Heart left ventricle (tissue), 16 donors: ENCODE measurements at regions not wholly inside any gene's neighbourhood (a gene's known extent, or its start where the extent isn't known, plus 50 kb on each side); places are given as distances from the start of the nearest gene placed in this dataset.

Experiments used
- ATAC-seq, 4 donors: fragments of 200-7000 bp; cut with Tn5 transposase; one replicate each; pipeline ENCODE4 v1.9.1; 2020 to 2022; ENCODE audit warnings: moderate library complexity in 4 of 4, mild to moderate bottlenecking in 3 of 4, moderate number of reproducible peaks in 1 of 4
- DNase-seq, 5 donors: peaks; one replicate each; pipeline ENCODE4 v3.0.0-alpha.2; 2020
- H3K27ac ChIP-seq, 12 donors: fragments of 200-600 bp; sonication (generic) in 4 of 12; one replicate each; pipeline versions ENCODE4 v1.5.0 to v1.8.0; 2016 to 2022; ENCODE audit warnings: mild to moderate bottlenecking in 2 of 12
- H3K27me3 ChIP-seq, 9 donors: fragments of 200-600 bp; sonication (generic) in 2 of 9; one replicate each; pipeline versions ENCODE4 v1.5.1 to v1.8.0; 2016 to 2022; ENCODE audit warnings: mild to moderate bottlenecking in 3 of 9
- H3K36me3 ChIP-seq, 9 donors: fragments of 200-600 bp; sonication (generic) in 2 of 9; one replicate each; pipeline versions ENCODE4 v1.5.0 to v1.8.0; 2018 to 2022; ENCODE audit warnings: mild to moderate bottlenecking in 2 of 9
- H3K4me1 ChIP-seq, 12 donors: fragments of 200-600 bp; sonication (generic) in 4 of 12; one replicate each; pipeline versions ENCODE4 v1.5.0 to v1.8.0; 2016 to 2022; ENCODE audit warnings: mild to moderate bottlenecking in 3 of 12
- H3K4me3 ChIP-seq, 12 donors: fragments of 200-600 bp; sonication (generic) in 4 of 12; one replicate each; pipeline versions ENCODE4 v1.5.0 to v1.8.0; 2017 to 2022; ENCODE audit warnings: mild to moderate bottlenecking in 9 of 12, moderate library complexity in 4 of 12
- H3K9me3 ChIP-seq, 12 donors: fragments of 200-600 bp; sonication (generic) in 4 of 12; one replicate each; pipeline versions ENCODE4 v1.5.0 to v1.8.0; 2016 to 2022; ENCODE audit warnings: mild to moderate bottlenecking in 1 of 12
- POLR2A ChIP-seq, 2 donors: fragments of 450-650 bp; IDR thresholded peaks; one replicate each; pipeline ENCODE4 v1.6.1; 2017; ENCODE audit warnings: antibody characterized with exemption in 2 of 2, mild to moderate bottlenecking in 2 of 2, moderate library complexity in 2 of 2
- whole genome bisulfite sequencing, 4 donors: extraction: QIAGEN DNeasy Blood & Tissue Kit in 2 of 4; methylation state at CpG; one replicate each; pipeline versions ENCODE4 v1.1.5 to v1.1.7; 2013 to 2018; 5-methylcytosine and 5-hydroxymethylcytosine counted together
- intact Hi-C, 10 donors: fragments of 100-400 bp; cut with DNase I; formaldehyde crosslinking; loops; one replicate each; pipeline versions ENCODE4 v1.11.1 to v1.14.2; 2022
- TF ChIP-seq, protein P1 (sequence below), 12 donors: fragments of 200-600 bp; sonication (generic) in 4 of 12; IDR thresholded peaks; one replicate each; pipeline versions ENCODE4 v1.5.0 to v1.8.0; 2018 to 2022; ENCODE audit warnings: antibody characterized with exemption in 12 of 12, mild to moderate bottlenecking in 5 of 12
- donor health status: ischemic (EF 13 %, LVEDD 7.1; RV severe dilation, severe dysfunction).
- donor health status: healthy with polysubstance abuse.
- donor health status: DM: no; HTN: yes; CAD: no.
- donor health status: DM: no; HTN: no; CAD: no.
- donor health status: ischemic (EF 25% LVEDD 6.9; RV normal size, moderate dysfunction).
- donor health status: ischemic (EF 25% LVEDD 5.7; RV mildly dilated, moderate dysfunction).
- donor health status: healthy.
- donor health status: DM: yes; HTN: yes; CAD: no.
- donor health status: ischemic (EF 35%, LVEDD 5.7; RV mildly dilated, moderate dysfunction).
- donor health status: nonischemic (EF 11% LVEDD 7.7; RV severe dilation, severe dysfunction).
- donor health status: DM: yes; HTN: yes; CAD: no.
- donor health status: PGD.
- donor health status: ischemic (EF 29% LVEDD 5.4; RV normal size, mild dysfunction).
- donor health status: nonischemic (EF 23%, LVEDD 6.1; RV moderate dilation, normal function).

DNA sequence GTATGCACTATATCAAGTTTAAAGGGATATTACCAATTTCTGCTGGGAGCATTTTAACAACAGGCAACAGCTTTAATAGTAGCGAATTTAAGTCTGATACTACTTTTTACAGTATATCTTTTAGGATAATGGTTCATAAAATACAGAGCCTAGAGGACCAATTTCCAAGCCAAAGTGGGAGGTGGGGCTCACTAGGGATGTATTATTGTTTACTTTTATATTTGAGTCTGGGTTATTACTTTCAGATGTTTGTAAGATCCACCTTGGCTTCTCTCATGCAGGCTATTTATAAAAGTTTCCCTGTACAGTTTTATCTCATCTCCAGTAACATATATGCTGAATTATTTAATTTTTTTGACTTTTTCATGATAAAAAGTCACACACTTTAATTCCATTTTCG, 242.0 kb downstream of the CMPK2 start:
- intact Hi-C loops: no loop called here
- WGBS, 4 donors: 79 to 88% (median 85%) methylated on average over 2 of the region's 2 CpGs
- ATAC-seq (no peak), DNase-seq (no peak)
- Histone ChIP-seq H3K27me3 (no peaks in the 10 kb centered on the region), H3K9me3 (no peaks in the 10 kb centered on the region), H3K36me3 (no peaks in the 10 kb centered on the region), H3K4me3 (no peak overlapping the region), H3K27ac (no peak overlapping the region), H3K4me1 (no peaks in the 10 kb centered on the region)
- TF ChIP-seq, protein P1, sequence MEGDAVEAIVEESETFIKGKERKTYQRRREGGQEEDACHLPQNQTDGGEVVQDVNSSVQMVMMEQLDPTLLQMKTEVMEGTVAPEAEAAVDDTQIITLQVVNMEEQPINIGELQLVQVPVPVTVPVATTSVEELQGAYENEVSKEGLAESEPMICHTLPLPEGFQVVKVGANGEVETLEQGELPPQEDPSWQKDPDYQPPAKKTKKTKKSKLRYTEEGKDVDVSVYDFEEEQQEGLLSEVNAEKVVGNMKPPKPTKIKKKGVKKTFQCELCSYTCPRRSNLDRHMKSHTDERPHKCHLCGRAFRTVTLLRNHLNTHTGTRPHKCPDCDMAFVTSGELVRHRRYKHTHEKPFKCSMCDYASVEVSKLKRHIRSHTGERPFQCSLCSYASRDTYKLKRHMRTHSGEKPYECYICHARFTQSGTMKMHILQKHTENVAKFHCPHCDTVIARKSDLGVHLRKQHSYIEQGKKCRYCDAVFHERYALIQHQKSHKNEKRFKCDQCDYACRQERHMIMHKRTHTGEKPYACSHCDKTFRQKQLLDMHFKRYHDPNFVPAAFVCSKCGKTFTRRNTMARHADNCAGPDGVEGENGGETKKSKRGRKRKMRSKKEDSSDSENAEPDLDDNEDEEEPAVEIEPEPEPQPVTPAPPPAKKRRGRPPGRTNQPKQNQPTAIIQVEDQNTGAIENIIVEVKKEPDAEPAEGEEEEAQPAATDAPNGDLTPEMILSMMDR (IDR thresholded peaks at IDR 0.05): no peak
- TF ChIP-seq POLR2A (IDR thresholded peaks at IDR 0.05): no peak

DNA sequence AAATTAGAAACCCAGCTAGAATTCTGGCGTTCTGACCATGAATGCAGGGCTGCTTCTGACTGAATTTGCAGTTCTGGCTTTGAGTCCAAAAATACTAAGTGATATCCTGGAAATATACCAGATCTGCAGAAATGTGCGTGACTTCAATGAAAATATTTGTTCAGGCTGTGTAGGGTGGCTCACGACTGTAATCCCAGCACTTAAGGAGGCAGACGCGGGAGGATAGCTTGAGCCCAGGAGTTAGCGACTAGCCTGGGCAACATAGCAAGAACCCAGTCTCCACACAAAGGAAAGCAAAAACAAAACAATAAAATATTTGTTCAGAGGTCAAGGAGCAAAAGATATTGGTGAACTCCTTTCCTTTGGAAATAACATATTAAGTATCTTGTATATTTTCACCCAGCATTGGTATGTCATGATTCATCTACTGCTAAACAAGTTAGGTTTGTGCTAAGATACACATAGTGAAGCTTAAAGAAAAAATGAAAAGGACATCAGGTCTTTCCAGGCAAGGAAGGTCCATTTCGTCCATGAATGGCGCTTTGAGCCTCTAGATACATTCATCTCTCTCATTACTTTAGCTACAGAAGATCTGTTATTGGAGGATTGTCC, 239.2 kb downstream of the CMPK2 start:
- H3K9me3 ChIP-seq: no peaks in the 10 kb centered on the region
- ATAC-seq: no peak
- H3K27me3 ChIP-seq: no peaks in the 10 kb centered on the region
- intact Hi-C loops: no loop called here
- H3K4me3 ChIP-seq: no peak overlapping the region
- no peaks in the 10 kb centered on the region for H3K4me1 ChIP-seq
- no peaks in the 10 kb centered on the region for H3K36me3 ChIP-seq
- no peak overlapping the region for H3K27ac ChIP-seq
- DNase-seq: no peak
- TF ChIP-seq POLR2A (IDR thresholded peaks at IDR 0.05): no peak
- TF ChIP-seq, protein P1 (IDR thresholded peaks at IDR 0.05): no peak
- WGBS, 4 donors: 66 to 76% (median 68%) methylated on average over 8 of the region's 8 CpGs

DNA sequence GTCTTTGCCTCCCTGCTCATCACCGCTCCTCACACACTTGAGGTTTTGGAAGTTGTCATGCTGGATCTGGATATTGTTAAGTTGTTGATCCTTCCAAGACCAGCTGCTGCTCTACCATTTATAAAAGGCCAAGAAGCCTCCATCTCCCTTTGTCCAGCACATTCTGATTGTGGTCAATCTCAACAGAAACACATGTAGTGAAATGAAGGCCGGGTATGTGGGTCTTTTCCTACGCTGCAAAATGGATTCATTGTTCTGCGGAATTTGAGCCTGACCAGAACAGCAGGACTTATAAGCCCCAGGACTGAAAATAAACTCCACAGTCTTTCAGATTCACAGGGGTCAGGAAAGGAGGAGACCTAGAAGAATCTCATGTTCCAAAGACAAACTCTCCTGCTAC, 238.4 kb downstream of the CMPK2 start:
- TF ChIP-seq, protein P1 (IDR thresholded peaks at IDR 0.05): no peak
- TF ChIP-seq POLR2A (IDR thresholded peaks at IDR 0.05): no peak
- Histone ChIP-seq H3K27me3 (no peaks in the 10 kb centered on the region), H3K4me1 (no peaks in the 10 kb centered on the region), H3K4me3 (no peak overlapping the region), H3K9me3 (no peaks in the 10 kb centered on the region), H3K27ac (no peak overlapping the region), H3K36me3 (no peaks in the 10 kb centered on the region)
- no peak for DNase-seq
- intact Hi-C loops: no loop called here
- ATAC-seq: no peak
- WGBS, 4 donors: 88 to 98% (median 90%) methylated on average over 4 of the region's 4 CpGs

DNA sequence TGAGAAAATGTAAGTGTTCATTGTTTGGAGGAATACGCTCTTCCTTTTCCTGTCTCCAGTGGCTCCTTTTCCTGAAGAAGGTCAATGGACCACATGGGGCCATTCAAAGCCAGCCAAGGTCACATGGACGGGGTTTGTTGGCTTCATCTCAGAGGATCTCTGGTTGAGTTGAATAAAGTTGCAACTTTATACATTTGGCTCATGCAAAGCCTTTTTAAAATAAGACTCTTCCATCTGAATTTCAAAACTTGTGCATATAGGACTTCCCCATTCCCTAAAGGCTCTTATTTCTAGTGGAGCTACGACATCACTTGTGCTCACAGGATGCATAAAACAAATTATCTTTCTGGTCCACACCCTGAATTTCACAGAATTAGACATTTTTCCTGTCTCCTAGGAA, 235.5 kb downstream of the CMPK2 start:
- no peak overlapping the region for H3K4me3 ChIP-seq
- intact Hi-C loops: no loop called here
- H3K27me3 ChIP-seq: no peaks in the 10 kb centered on the region
- no peak for ATAC-seq
- H3K36me3 ChIP-seq: no peaks in the 10 kb centered on the region
- no peak for TF ChIP-seq POLR2A (IDR thresholded peaks at IDR 0.05)
- TF ChIP-seq, protein P1 (IDR thresholded peaks at IDR 0.05): no peak
- H3K4me1 ChIP-seq: no peaks in the 10 kb centered on the region
- H3K9me3 ChIP-seq: no peaks in the 10 kb centered on the region
- no peak for DNase-seq
- H3K27ac ChIP-seq: no peak overlapping the region
- 43 to 60% (median 49%) methylated on average over 3 of the region's 3 CpGs for WGBS, 4 donors
